CD4-positive, alpha-beta memory T cell (primary cell): ENCODE measurements at regions not wholly inside any gene's neighbourhood (a gene's known extent, or its start where the extent isn't known, plus 50 kb on each side); places are given as distances from the start of the nearest gene placed in this dataset.

ENCODE experiments used
- CTCF ChIA-PET: fragments of 350-600 bp; sonication (Branson Sonifier 250); formaldehyde crosslinking; loops from one replicate; lab custom pipeline; 2021; ENCODE audit warnings: inconsistent platforms; ENCODE audit not compliant: partially characterized antibody; lab: Charles Lee
- POLR2A ChIA-PET: fragments of 350-600 bp; sonication (Branson Sonifier 250); formaldehyde crosslinking; loops from one replicate; lab custom pipeline; 2021; ENCODE audit not compliant: partially characterized antibody; lab: Charles Lee
- DNase-seq, 5 donors: peaks; one replicate each; pipeline versions ENCODE4 v3.0.0 to v3.0.0-alpha.2; 2020 to 2022; ENCODE audit warnings: mixed read lengths in 1 of 5
- H3K27ac ChIP-seq: one replicate; pipeline ENCODE4 v1.7.0; 2013; ENCODE audit warnings: low read depth, low read length
- H3K27me3 ChIP-seq: 2 replicates; pipeline ENCODE4 v1.7.0; 2013; ENCODE audit warnings: mild to moderate bottlenecking, low read length, moderate library complexity; ENCODE audit not compliant: insufficient read depth
- H3K36me3 ChIP-seq: 2 replicates; pipeline ENCODE4 v1.7.0; 2013; ENCODE audit warnings: mild to moderate bottlenecking, low read length, moderate library complexity; ENCODE audit not compliant: insufficient read depth
- H3K4me1 ChIP-seq: 2 replicates; pipeline ENCODE4 v1.7.0; 2013; ENCODE audit warnings: mild to moderate bottlenecking, low read length, moderate library complexity; ENCODE audit not compliant: insufficient read depth
- H3K4me3 ChIP-seq, 2 donors: one replicate each; pipeline ENCODE4 v1.7.0; 2013; ENCODE audit warnings: low read length in 2 of 2, mild to moderate bottlenecking in 1 of 2
- H3K9me3 ChIP-seq, 2 donors: one replicate each; pipeline ENCODE4 v1.7.0; 2013; ENCODE audit warnings: low read length in 2 of 2, control low read depth in 1 of 2; ENCODE audit not compliant: control insufficient read depth in 1 of 2
- H3K27ac Mint-ChIP-seq, 7 donors: one replicate each; pipeline ENCODE4 v1.8.0; 2020 to 2021; ENCODE audit warnings: mixed read lengths in 7 of 7, mild to moderate bottlenecking in 6 of 7, inconsistent platforms in 3 of 7, moderate library complexity in 3 of 7
- H3K27me3 Mint-ChIP-seq, 2 donors: one replicate each; pipeline ENCODE4 v1.8.0; 2020 to 2021; ENCODE audit warnings: mixed read lengths in 2 of 2
- H3K36me3 Mint-ChIP-seq, 2 donors: one replicate each; pipeline ENCODE4 v1.8.0; 2020 to 2021; ENCODE audit warnings: mixed read lengths in 2 of 2, inconsistent platforms in 1 of 2, mild to moderate bottlenecking in 1 of 2
- H3K4me1 Mint-ChIP-seq, 4 donors: one replicate each; pipeline ENCODE4 v1.8.0; 2020 to 2021; ENCODE audit warnings: mixed read lengths in 4 of 4, mild to moderate bottlenecking in 1 of 4
- H3K4me3 Mint-ChIP-seq, 8 donors: one replicate each; pipeline ENCODE4 v1.8.0; 2020 to 2021; ENCODE audit warnings: mixed read lengths in 8 of 8, mild to moderate bottlenecking in 7 of 8, moderate library complexity in 6 of 8, inconsistent platforms in 3 of 8
- H3K9me3 Mint-ChIP-seq, 8 donors: one replicate each; pipeline ENCODE4 v1.8.0; 2020 to 2021; ENCODE audit warnings: mixed read lengths in 8 of 8, mild to moderate bottlenecking in 5 of 8, inconsistent platforms in 3 of 8, moderate library complexity in 1 of 8
- intact Hi-C: fragments of 100-400 bp; cut with micrococcal nuclease; formaldehyde crosslinking; loops from one replicate; pipeline ENCODE4 v1.15.1; 2023

DNA sequence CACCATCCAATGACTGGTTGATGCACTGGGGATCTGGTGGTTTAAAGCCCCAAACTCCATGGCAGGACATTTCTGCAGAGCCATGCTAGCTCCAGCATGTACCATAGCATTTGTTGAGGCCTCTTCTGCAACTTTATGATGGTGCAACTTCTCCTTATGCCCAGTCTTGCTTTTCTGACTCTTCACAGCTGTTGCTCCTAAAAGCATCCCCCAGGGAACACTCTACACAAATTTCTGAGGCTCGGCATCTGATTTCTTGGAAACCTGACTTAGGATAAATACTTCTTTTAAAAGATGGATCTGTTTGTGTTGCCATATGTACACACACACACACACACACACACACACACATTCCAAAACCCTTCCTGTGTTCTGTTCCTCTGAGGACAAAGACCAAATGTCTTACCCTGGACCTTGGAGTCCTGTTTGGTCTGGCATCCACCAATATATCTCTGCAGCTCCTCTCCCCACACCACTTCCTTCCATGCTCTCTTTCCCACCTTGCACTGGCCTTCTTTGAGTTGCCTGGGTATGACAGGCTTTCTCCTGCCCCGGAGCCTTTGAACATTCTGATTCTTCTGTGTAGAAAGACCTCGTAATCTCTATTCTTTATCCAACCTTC lies 388.5 kb upstream of the ZNF507 start:
- H3K9me3 ChIP-seq = no peaks in the 10 kb centered on the region
- H3K27ac ChIP-seq = no peak overlapping the region
- no peak for DNase-seq
- intact Hi-C loops = no loop called here
- H3K36me3 ChIP-seq = no peaks in the 10 kb centered on the region
- no peaks in the 10 kb centered on the region for H3K36me3 Mint-ChIP-seq
- H3K4me3 Mint-ChIP-seq = no peak overlapping the region
- ChIA-PET POLR2A (no interaction called here), CTCF (no interaction called here)
- H3K4me3 ChIP-seq = no peak overlapping the region
- H3K4me1 Mint-ChIP-seq = no peaks in the 10 kb centered on the region
- H3K27me3 Mint-ChIP-seq = peaks cover 0 to 2% of the 10 kb centered on the region in 2 donors
- H3K4me1 ChIP-seq = no peaks in the 10 kb centered on the region
- H3K27me3 ChIP-seq = no peaks in the 10 kb centered on the region
- no peak overlapping the region for H3K27ac Mint-ChIP-seq
- peaks cover 0 to 12% (median 2%) of the 10 kb centered on the region in 8 donors for H3K9me3 Mint-ChIP-seq

DNA sequence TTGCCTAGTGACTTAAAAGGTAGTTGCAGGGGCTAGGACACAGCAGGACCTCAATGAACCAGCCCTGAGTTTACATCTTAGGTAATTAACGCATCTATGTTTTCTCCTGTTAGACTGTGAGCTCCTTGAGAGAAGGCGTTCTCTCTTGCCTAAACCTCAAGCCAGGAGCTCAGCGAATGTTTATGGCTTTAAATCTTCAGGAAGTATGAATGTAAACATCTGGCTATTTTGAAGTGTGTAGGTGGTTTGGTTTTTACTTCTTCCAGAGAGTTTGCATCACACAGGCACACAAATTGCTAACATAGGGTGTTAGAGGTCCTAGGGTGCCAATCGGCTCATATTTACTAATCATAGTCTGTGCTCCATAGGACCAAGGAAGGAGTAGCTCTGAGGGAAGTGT lies 387.7 kb upstream of the ZNF507 start:
- no peaks in the 10 kb centered on the region for H3K27me3 ChIP-seq
- H3K4me3 Mint-ChIP-seq = no peak overlapping the region
- ChIA-PET POLR2A (no interaction called here), CTCF (no interaction called here)
- H3K4me1 Mint-ChIP-seq = no peaks in the 10 kb centered on the region
- no peak overlapping the region for H3K27ac ChIP-seq
- H3K9me3 ChIP-seq = no peaks in the 10 kb centered on the region
- DNase-seq = no peak
- no peak overlapping the region for H3K4me3 ChIP-seq
- H3K9me3 Mint-ChIP-seq = peaks cover 0 to 7% (median 1%) of the 10 kb centered on the region in 8 donors
- intact Hi-C loops = no loop called here
- H3K27me3 Mint-ChIP-seq = peaks cover 0 to 2% of the 10 kb centered on the region in 2 donors
- H3K36me3 Mint-ChIP-seq = no peaks in the 10 kb centered on the region
- H3K4me1 ChIP-seq = no peaks in the 10 kb centered on the region
- H3K36me3 ChIP-seq = no peaks in the 10 kb centered on the region
- H3K27ac Mint-ChIP-seq = no peak overlapping the region

DNA sequence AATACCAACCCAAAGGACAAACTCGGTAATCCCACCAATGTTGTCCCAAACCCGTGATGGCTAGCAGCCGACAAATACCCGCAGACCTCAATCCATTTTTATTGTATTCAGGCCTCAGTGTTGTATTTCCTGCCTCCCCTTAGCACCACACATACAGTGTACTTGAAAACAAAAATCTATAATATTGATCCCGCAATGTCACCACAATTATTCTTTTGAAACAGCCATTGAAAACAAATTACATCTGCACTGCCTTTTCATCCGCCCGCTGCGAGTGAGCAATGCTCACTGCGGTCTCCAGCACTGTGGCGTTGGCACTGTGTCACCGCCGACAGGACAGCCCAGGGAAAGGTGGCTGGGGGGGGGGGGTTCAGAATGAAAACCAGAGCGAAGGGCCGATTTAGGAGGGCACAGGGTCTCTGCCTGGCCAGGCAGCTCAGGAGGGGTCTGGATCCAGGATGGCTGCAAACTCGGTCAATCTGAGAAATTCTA lies 385.8 kb upstream of the ZNF507 start:
- no peaks in the 10 kb centered on the region for H3K27me3 ChIP-seq
- intact Hi-C loops = no loop called here
- ChIA-PET POLR2A (no interaction called here), CTCF (no interaction called here)
- Mint-ChIP-seq H3K36me3 (no peaks in the 10 kb centered on the region), H3K4me3 (no peak overlapping the region), H3K27ac (no peak overlapping the region), H3K9me3 (peaks cover 0 to 4% (median 0%) of the 10 kb centered on the region in 8 donors), H3K27me3 (peaks cover 0 to 2% of the 10 kb centered on the region in 2 donors), H3K4me1 (no peaks in the 10 kb centered on the region)
- H3K4me1 ChIP-seq = no peaks in the 10 kb centered on the region
- DNase-seq = no peak
- H3K4me3 ChIP-seq = no peak overlapping the region
- H3K36me3 ChIP-seq = no peaks in the 10 kb centered on the region
- no peak overlapping the region for H3K27ac ChIP-seq
- H3K9me3 ChIP-seq = no peaks in the 10 kb centered on the region

DNA sequence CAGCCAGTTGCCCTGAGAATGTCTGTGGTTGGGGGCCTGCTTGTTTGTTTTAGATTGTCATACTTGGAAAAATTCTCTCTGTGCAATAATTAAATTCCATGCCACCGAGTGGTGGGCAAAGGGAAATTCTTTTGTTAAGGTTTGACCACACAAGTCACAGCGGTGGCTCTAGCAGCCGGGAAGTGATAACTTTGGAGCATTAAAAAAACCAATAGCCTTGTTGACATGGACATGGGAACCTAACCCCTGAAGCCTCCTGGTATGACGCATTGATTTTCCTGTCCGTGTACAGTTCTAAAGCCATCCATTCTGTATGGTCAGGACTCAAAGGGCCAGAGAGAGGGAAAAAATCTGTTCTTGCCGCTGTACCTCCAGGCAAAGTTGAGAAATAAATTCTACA lies 384.9 kb upstream of the ZNF507 start:
- Mint-ChIP-seq H3K4me3 (no peak overlapping the region), H3K4me1 (no peaks in the 10 kb centered on the region), H3K27me3 (no peaks in the 10 kb centered on the region), H3K36me3 (no peaks in the 10 kb centered on the region), H3K27ac (no peak overlapping the region), H3K9me3 (peaks cover 0 to 2% (median 0%) of the 10 kb centered on the region in 8 donors)
- ChIA-PET POLR2A (no interaction called here), CTCF (no interaction called here)
- Histone ChIP-seq H3K27me3 (no peaks in the 10 kb centered on the region), H3K36me3 (no peaks in the 10 kb centered on the region), H3K27ac (no peak overlapping the region), H3K4me1 (no peaks in the 10 kb centered on the region), H3K9me3 (no peaks in the 10 kb centered on the region), H3K4me3 (no peak overlapping the region)
- DNase-seq = no peak
- intact Hi-C loops = no loop called here

DNA sequence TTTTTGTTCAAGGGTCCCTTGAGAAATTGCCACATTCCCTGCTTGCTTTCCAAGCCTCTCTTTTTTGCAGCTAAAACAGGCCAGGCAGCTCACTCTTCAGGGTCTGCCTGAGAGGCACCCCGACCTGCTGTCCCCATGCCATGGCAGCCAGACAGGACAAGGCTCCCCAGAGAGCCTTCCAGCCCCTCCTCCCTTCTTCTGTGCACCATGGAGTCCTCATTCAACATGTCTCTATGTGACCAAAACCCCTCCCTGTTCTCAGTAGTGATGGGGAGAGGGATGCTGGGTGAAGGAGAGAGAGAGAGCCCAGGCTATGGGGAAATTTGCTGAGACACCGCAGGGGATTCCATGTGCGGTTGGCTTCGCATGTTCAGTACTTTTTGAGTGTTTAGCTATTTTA lies 384.2 kb upstream of the ZNF507 start:
- ChIA-PET CTCF (no interaction called here), POLR2A (no interaction called here)
- no peak overlapping the region for H3K4me3 Mint-ChIP-seq
- Histone ChIP-seq H3K36me3 (no peaks in the 10 kb centered on the region), H3K27ac (no peak overlapping the region), H3K4me1 (no peaks in the 10 kb centered on the region), H3K9me3 (no peaks in the 10 kb centered on the region), H3K27me3 (no peaks in the 10 kb centered on the region), H3K4me3 (no peak overlapping the region)
- intact Hi-C loops = no loop called here
- H3K27ac Mint-ChIP-seq = no peak overlapping the region
- H3K36me3 Mint-ChIP-seq = no peaks in the 10 kb centered on the region
- H3K27me3 Mint-ChIP-seq = no peaks in the 10 kb centered on the region
- no peak for DNase-seq
- H3K4me1 Mint-ChIP-seq = no peaks in the 10 kb centered on the region
- peaks cover 0 to 2% (median 0%) of the 10 kb centered on the region in 8 donors for H3K9me3 Mint-ChIP-seq

DNA sequence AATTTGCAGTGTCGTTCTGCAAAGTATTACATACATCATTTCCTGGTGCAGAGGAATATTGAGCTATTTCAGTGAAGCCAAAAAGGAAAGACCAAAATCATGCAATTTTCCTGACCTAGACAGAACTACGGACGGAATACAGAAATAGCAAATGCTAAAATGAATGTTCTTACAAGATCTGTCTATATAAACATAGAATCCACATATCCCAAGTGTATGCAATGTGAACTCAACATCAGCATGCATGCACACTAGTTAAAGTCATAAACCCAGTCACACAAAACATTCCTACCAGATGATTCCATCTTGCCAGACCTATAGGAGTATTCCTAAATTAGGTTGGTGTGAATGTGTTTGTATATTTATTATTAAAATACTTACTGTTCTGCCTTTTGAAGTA lies 383.7 kb upstream of the ZNF507 start:
- Mint-ChIP-seq H3K9me3 (peaks cover 0 to 2% (median 0%) of the 10 kb centered on the region in 8 donors), H3K4me1 (no peaks in the 10 kb centered on the region), H3K27me3 (no peaks in the 10 kb centered on the region), H3K27ac (no peak overlapping the region), H3K4me3 (no peak overlapping the region), H3K36me3 (no peaks in the 10 kb centered on the region)
- intact Hi-C loops = no loop called here
- ChIA-PET CTCF (no interaction called here), POLR2A (no interaction called here)
- DNase-seq = no peak
- no peaks in the 10 kb centered on the region for H3K9me3 ChIP-seq
- no peaks in the 10 kb centered on the region for H3K27me3 ChIP-seq
- H3K36me3 ChIP-seq = no peaks in the 10 kb centered on the region
- no peak overlapping the region for H3K4me3 ChIP-seq
- H3K27ac ChIP-seq = no peak overlapping the region
- no peaks in the 10 kb centered on the region for H3K4me1 ChIP-seq

DNA sequence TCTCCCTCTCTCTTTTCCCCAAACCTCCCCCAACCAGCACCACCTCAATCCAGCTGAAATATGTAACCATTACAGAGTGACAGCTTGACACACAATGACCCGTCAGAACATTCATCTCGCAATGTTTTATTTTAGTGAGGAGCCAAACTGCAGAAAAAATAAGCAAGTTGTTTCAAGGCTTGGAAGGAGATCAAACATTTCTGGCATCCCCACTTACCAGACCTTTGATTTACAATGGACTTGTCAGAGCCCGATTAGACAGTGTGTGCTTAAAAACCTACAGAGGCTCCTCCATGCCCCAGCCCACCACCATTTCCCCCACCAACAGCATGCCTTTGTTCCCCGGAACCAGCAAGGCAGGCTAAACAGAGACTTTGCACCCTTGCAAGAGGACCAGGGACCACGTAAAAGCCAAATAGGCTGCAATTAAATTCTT lies 382.8 kb upstream of the ZNF507 start:
- Histone ChIP-seq H3K9me3 (no peaks in the 10 kb centered on the region), H3K27ac (no peak overlapping the region), H3K36me3 (no peaks in the 10 kb centered on the region), H3K4me1 (no peaks in the 10 kb centered on the region), H3K27me3 (no peaks in the 10 kb centered on the region), H3K4me3 (no peak overlapping the region)
- Mint-ChIP-seq H3K27ac (no peak overlapping the region), H3K9me3 (peaks cover 0 to 2% (median 0%) of the 10 kb centered on the region in 8 donors), H3K27me3 (no peaks in the 10 kb centered on the region), H3K4me3 (no peak overlapping the region), H3K4me1 (no peaks in the 10 kb centered on the region), H3K36me3 (no peaks in the 10 kb centered on the region)
- intact Hi-C loops = no loop called here
- POLR2A ChIA-PET = no interaction called here
- CTCF ChIA-PET = no interaction called here
- no peak for DNase-seq
